ENCODE measurements at regions not wholly inside any gene's neighbourhood (a gene's known extent, or its start where the extent isn't known, plus 50 kb on each side); places are given as distances from the start of the nearest gene placed in this dataset.
"Not testable (repeated sequence)": the region's sequence is repeated elsewhere in the genome, so short reads cannot be mapped to it uniquely, and the experiment has no call there.

- Histone ChIP-seq H3K27me3 (replicated peaks; ENCODE audit: control insufficient read depth, insufficient read depth, low read length) (no peaks in the 10 kb centered on the region), H3K36me3 (ENCODE audit: control insufficient read depth, insufficient read depth, low read length) (no peaks in the 10 kb centered on the region), H3K4me3 (replicated peaks; ENCODE audit: low read depth, low read length) (no peak overlapping the region)
- no peak for TF ChIP-seq CTCF (IDR thresholded peaks at IDR 0.05; ENCODE audit: insufficient read depth, low read length, poor library complexity, severe bottlenecking)
- DNase-seq (ENCODE audit: extremely low read depth, insufficient read length): no peak
Observed at GRCh38 chr2:83894976-83895375, 564.1 kb downstream of the SUCLG1 start.

- Histone ChIP-seq H3K27me3 (replicated peaks; ENCODE audit: control insufficient read depth, insufficient read depth, low read length) (no peaks in the 10 kb centered on the region), H3K4me3 (replicated peaks; ENCODE audit: low read depth, low read length) (no peak overlapping the region), H3K36me3 (ENCODE audit: control insufficient read depth, insufficient read depth, low read length) (no peaks in the 10 kb centered on the region)
- TF ChIP-seq CTCF (IDR thresholded peaks at IDR 0.05; ENCODE audit: insufficient read depth, low read length, poor library complexity, severe bottlenecking): no peak
- no peak for DNase-seq (ENCODE audit: extremely low read depth, insufficient read length)
Observed at GRCh38 chr2:83887757-83888156, 571.3 kb downstream of the SUCLG1 start.

GRCh38 chr2:83879127-83879526 is 580.0 kb downstream of the SUCLG1 start:
- Histone ChIP-seq H3K36me3 (ENCODE audit: control insufficient read depth, insufficient read depth, low read length) (no peaks in the 10 kb centered on the region), H3K4me3 (replicated peaks; ENCODE audit: low read depth, low read length) (no peak overlapping the region), H3K27me3 (replicated peaks; ENCODE audit: control insufficient read depth, insufficient read depth, low read length) (no peaks in the 10 kb centered on the region)
- TF ChIP-seq CTCF (IDR thresholded peaks at IDR 0.05; ENCODE audit: insufficient read depth, low read length, poor library complexity, severe bottlenecking): no peak
- DNase-seq (ENCODE audit: extremely low read depth, insufficient read length): no peak

GRCh38 chr2:83877261-83877660 is 581.8 kb downstream of the SUCLG1 start:
- H3K27me3 ChIP-seq (replicated peaks; ENCODE audit: control insufficient read depth, insufficient read depth, low read length); H3K4me3 ChIP-seq (replicated peaks; ENCODE audit: low read depth, low read length); H3K36me3 ChIP-seq (ENCODE audit: control insufficient read depth, insufficient read depth, low read length); DNase-seq (ENCODE audit: extremely low read depth, insufficient read length): not testable (repeated sequence)

- TF ChIP-seq CTCF (IDR thresholded peaks at IDR 0.05; ENCODE audit: insufficient read depth, low read length, poor library complexity, severe bottlenecking): no peak
- Histone ChIP-seq H3K4me3 (replicated peaks; ENCODE audit: low read depth, low read length) (no peak overlapping the region), H3K36me3 (ENCODE audit: control insufficient read depth, insufficient read depth, low read length) (no peaks in the 10 kb centered on the region), H3K27me3 (replicated peaks; ENCODE audit: control insufficient read depth, insufficient read depth, low read length) (no peaks in the 10 kb centered on the region)
- no peak for DNase-seq (ENCODE audit: extremely low read depth, insufficient read length)
Observed at GRCh38 chr2:83874712-83875430, 584.2 kb downstream of the SUCLG1 start.

GRCh38 chr2:83874066-83874465 is 585.0 kb downstream of the SUCLG1 start:
- DNase-seq (ENCODE audit: extremely low read depth, insufficient read length): no peak
- H3K4me3 ChIP-seq (replicated peaks; ENCODE audit: low read depth, low read length): no peak overlapping the region
- H3K27me3 ChIP-seq (replicated peaks; ENCODE audit: control insufficient read depth, insufficient read depth, low read length): no peaks in the 10 kb centered on the region
- no peaks in the 10 kb centered on the region for H3K36me3 ChIP-seq (ENCODE audit: control insufficient read depth, insufficient read depth, low read length)
- TF ChIP-seq CTCF (IDR thresholded peaks at IDR 0.05; ENCODE audit: insufficient read depth, low read length, poor library complexity, severe bottlenecking): no peak
